PC-9 (cell line): ENCODE measurements at regions not wholly inside any gene's neighbourhood (a gene's known extent, or its start where the extent isn't known, plus 50 kb on each side); places are given as distances from the start of the nearest gene placed in this dataset.

ENCODE experiments used
- BruUV-seq: library from RNA; stranded (reverse); fragments of 400-500 nt; replicated peaks from 2 replicates; lab custom pipeline; 2021; lab: Mats Ljungman, UMichigan
- CTCF ChIA-PET: fragments of 300-600 bp; sonication (Branson Sonifier 250); formaldehyde crosslinking; loops from one replicate; lab custom pipeline; 2022; ENCODE audit warnings: antibody characterized with exemption; lab: Charles Lee
- POLR2A ChIA-PET: fragments of 300-600 bp; sonication (Branson Sonifier 250); formaldehyde crosslinking; loops from one replicate; lab custom pipeline; 2022; ENCODE audit warnings: antibody characterized with exemption; ENCODE audit not compliant: unreplicated experiment; lab: Charles Lee
- DNase-seq, 2 experiments: peaks; one replicate each; pipeline versions ENCODE4 v3.0.0 to v3.0.0-alpha.2; 2015 to 2022; ENCODE audit warnings: mixed read lengths in 1 of 2
- H2AFZ ChIP-seq: fragments of 200-600 bp; sonication (generic); 2 replicates; pipeline ENCODE4 v1.8.1; 2017; ENCODE audit warnings: antibody characterized with exemption
- H3F3A ChIP-seq: fragments of 200-600 bp; sonication (generic); 2 replicates; pipeline ENCODE4 v1.8.1; 2017; ENCODE audit warnings: antibody characterized with exemption, mild to moderate bottlenecking, low read depth; ENCODE audit not compliant: insufficient read depth
- H3K27ac ChIP-seq: fragments of 200-600 bp; sonication (generic); 2 replicates; pipeline ENCODE4 v1.6.1; 2016; ENCODE audit warnings: mixed run types
- H3K27me3 ChIP-seq: fragments of 200-600 bp; sonication (generic); 2 replicates; pipeline ENCODE4 v1.6.1; 2016; ENCODE audit warnings: low read depth, mixed run types; ENCODE audit not compliant: insufficient read depth
- H3K36me3 ChIP-seq: fragments of 200-600 bp; sonication (generic); 2 replicates; pipeline ENCODE4 v1.6.1; 2016; ENCODE audit warnings: low read depth, mixed run types
- H3K4me1 ChIP-seq: fragments of 200-600 bp; sonication (generic); replicated peaks from 2 replicates; pipeline ENCODE4 v1.6.1; 2016; ENCODE audit warnings: mixed run types; ENCODE audit not compliant: insufficient read depth
- H3K4me2 ChIP-seq: fragments of 200-600 bp; sonication (generic); 2 replicates; pipeline ENCODE4 v1.6.1; 2017; ENCODE audit warnings: mixed run types
- H3K4me3 ChIP-seq: fragments of 200-600 bp; sonication (generic); 2 replicates; pipeline ENCODE4 v1.6.1; 2016; ENCODE audit warnings: mixed run types
- H3K79me2 ChIP-seq: fragments of 200-600 bp; sonication (generic); 2 replicates; pipeline ENCODE4 v1.6.1; 2017; ENCODE audit warnings: low read depth, mixed run types
- H3K9me2 ChIP-seq: fragments of 200-600 bp; sonication (generic); 2 replicates; pipeline ENCODE4 v1.8.1; 2017; ENCODE audit warnings: mild to moderate bottlenecking; ENCODE audit not compliant: insufficient read depth
- H3K9me3 ChIP-seq: fragments of 200-600 bp; sonication (generic); 2 replicates; pipeline ENCODE4 v1.8.1; 2016; ENCODE audit warnings: low read depth; ENCODE audit not compliant: insufficient read depth
- H4K20me1 ChIP-seq: fragments of 200-600 bp; sonication (generic); 2 replicates; pipeline ENCODE4 v1.8.1; 2017; ENCODE audit not compliant: insufficient read depth
- EZH2 ChIP-seq: fragments of 200-600 bp; sonication (generic); IDR thresholded peaks from 2 replicates; pipeline ENCODE4 v1.8.0; 2017; ENCODE audit warnings: antibody characterized with exemption, low read depth
- intact Hi-C: fragments of 100-400 bp; cut with micrococcal nuclease; formaldehyde crosslinking; loops from one replicate; pipeline ENCODE4 v1.10.0; 2022; ENCODE audit not compliant: unreplicated experiment
- TF ChIP-seq, protein P1 (sequence below): fragments of 200-600 bp; sonication (generic); conservative IDR thresholded peaks from 2 replicates; pipeline ENCODE4 v1.6.1; 2017; ENCODE audit warnings: mixed run types, antibody characterized with exemption, mild to moderate bottlenecking, moderate library complexity

- Histone ChIP-seq H4K20me1 (no peaks in the 10 kb centered on the region), H3K4me2 (no peak overlapping the region), H3K9me3 (no peaks in the 10 kb centered on the region), H2AFZ (no peak overlapping the region; the same call in 1 of the 2 replicates), H3K79me2 (no peaks in the 10 kb centered on the region), H3K36me3 (no peaks in the 10 kb centered on the region), H3K4me1 (no peaks in the 10 kb centered on the region), H3F3A (no peaks in the 10 kb centered on the region), H3K27me3 (no peaks in the 10 kb centered on the region), H3K27ac (no peak overlapping the region), H3K4me3 (no peak overlapping the region), H3K9me2 (no peaks in the 10 kb centered on the region)
- CTCF ChIA-PET: interaction anchor here (0.5 kb wide), 1 partner anchor 942 kb away, joined by 3 read pairs; a partner anchor contains a TSS
- DNase-seq: no peak
- no TSS peak for BruUV-seq
- POLR2A ChIA-PET: no interaction called here
- intact Hi-C loops: no loop called here
- TF ChIP-seq, protein P1, sequence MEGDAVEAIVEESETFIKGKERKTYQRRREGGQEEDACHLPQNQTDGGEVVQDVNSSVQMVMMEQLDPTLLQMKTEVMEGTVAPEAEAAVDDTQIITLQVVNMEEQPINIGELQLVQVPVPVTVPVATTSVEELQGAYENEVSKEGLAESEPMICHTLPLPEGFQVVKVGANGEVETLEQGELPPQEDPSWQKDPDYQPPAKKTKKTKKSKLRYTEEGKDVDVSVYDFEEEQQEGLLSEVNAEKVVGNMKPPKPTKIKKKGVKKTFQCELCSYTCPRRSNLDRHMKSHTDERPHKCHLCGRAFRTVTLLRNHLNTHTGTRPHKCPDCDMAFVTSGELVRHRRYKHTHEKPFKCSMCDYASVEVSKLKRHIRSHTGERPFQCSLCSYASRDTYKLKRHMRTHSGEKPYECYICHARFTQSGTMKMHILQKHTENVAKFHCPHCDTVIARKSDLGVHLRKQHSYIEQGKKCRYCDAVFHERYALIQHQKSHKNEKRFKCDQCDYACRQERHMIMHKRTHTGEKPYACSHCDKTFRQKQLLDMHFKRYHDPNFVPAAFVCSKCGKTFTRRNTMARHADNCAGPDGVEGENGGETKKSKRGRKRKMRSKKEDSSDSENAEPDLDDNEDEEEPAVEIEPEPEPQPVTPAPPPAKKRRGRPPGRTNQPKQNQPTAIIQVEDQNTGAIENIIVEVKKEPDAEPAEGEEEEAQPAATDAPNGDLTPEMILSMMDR: no peak
- no peak for TF ChIP-seq EZH2
Measured at GRCh38 chr6:27066381-27066780, 181.1 kb upstream of the PRSS16 start.

DNA sequence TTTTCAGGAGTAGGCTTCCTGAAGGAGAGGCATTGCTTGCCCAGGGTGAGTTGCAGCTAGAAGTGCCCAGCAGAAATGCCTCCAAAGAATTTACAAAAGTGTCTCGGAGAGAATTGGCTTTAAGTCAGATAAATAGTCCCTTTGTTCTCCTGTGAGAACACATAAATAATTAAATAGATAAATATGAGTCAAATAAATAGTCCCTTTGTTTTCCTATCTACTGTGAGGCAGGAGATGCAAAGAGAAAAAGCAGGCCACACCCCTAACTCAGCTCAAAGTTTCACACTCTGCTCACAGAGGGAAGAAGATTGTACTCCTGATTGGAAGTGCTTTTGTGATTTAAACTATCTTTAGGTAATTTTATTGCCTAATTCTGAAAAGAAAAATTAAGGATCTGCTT, 180.7 kb upstream of the PRSS16 start:
- H3K4me1 ChIP-seq: no peaks in the 10 kb centered on the region
- no TSS peak for BruUV-seq
- CTCF ChIA-PET: no interaction called here

DNA sequence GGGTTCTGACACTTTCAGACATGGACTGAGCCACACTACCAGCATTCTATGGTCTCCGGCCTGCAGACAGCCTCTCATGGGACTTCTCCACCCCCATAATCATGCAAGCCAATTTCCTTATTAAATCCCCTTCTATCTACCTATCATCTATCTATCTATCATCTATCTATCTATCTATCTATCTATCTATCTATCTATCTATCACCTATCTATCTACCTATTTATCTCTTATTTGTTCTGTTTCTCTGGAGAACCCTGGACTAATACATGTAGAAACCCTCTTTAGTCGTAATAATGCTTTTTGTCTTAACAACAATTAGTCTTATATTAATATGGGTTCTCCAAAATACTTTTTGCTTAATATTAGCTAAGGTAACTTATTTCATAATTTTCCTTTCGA, 174.1 kb upstream of the PRSS16 start:
- H3K79me2 ChIP-seq: no peaks in the 10 kb centered on the region
- no peaks in the 10 kb centered on the region for H3K27me3 ChIP-seq
- H3K4me3 ChIP-seq: no peak overlapping the region
- H2AFZ ChIP-seq: no peak overlapping the region
- DNase-seq: no peak
- H3F3A ChIP-seq: no peaks in the 10 kb centered on the region
- H3K36me3 ChIP-seq: no peaks in the 10 kb centered on the region
- TF ChIP-seq EZH2: no peak
- H3K4me2 ChIP-seq: no peak overlapping the region
- BruUV-seq: no TSS peak
- no peaks in the 10 kb centered on the region for H4K20me1 ChIP-seq
- intact Hi-C loops: no loop called here
- H3K4me1 ChIP-seq: 0 out of 2 replicates have a peak, but pooled peaks cover 1% of the 10 kb centered on the region
- H3K9me2 ChIP-seq: no peaks in the 10 kb centered on the region
- H3K9me3 ChIP-seq: no peaks in the 10 kb centered on the region
- ChIA-PET CTCF (no interaction called here), POLR2A (interaction anchor here (0.6 kb wide), 1 partner anchor 771 kb away, joined by 7 read pairs; no protein-coding TSS in a partner anchor)
- H3K27ac ChIP-seq: no peak overlapping the region

More for the DNA sequence above, 180.7 kb upstream of the PRSS16 start:
- no peak overlapping the region for H2AFZ ChIP-seq
- no peak overlapping the region for H3K27ac ChIP-seq
- intact Hi-C loops: no loop called here
- DNase-seq: no peak
- no peak overlapping the region for H3K4me2 ChIP-seq
- no peak for TF ChIP-seq EZH2
- TF ChIP-seq, protein P1: no peak
- no peak overlapping the region for H3K4me3 ChIP-seq
- no peaks in the 10 kb centered on the region for H3K9me2 ChIP-seq
- POLR2A ChIA-PET: no interaction called here
- H3K79me2 ChIP-seq: no peaks in the 10 kb centered on the region
- no peaks in the 10 kb centered on the region for H3K27me3 ChIP-seq
- H3K36me3 ChIP-seq: no peaks in the 10 kb centered on the region
- no peaks in the 10 kb centered on the region for H4K20me1 ChIP-seq
- H3F3A ChIP-seq: no peaks in the 10 kb centered on the region
- H3K9me3 ChIP-seq: no peaks in the 10 kb centered on the region

GRCh38 chr6:27076116-27076515, 171.4 kb upstream of the PRSS16 start:
- H3K27me3 ChIP-seq: no peaks in the 10 kb centered on the region
- no peaks in the 10 kb centered on the region for H3K79me2 ChIP-seq
- H3K4me3 ChIP-seq: no peak overlapping the region
- ChIA-PET CTCF (no interaction called here), POLR2A (no interaction called here)
- TF ChIP-seq EZH2: no peak
- TF ChIP-seq, protein P1: no peak
- H3K9me2 ChIP-seq: no peaks in the 10 kb centered on the region
- no peak overlapping the region for H3K27ac ChIP-seq
- no peak overlapping the region for H3K4me2 ChIP-seq
- H3K9me3 ChIP-seq: no peaks in the 10 kb centered on the region
- H3F3A ChIP-seq: no peaks in the 10 kb centered on the region
- intact Hi-C loops: loop anchor here (5.0 kb wide), 1 partner anchor 899 kb away; no protein-coding TSS in a partner anchor
- no peaks in the 10 kb centered on the region for H3K36me3 ChIP-seq
- BruUV-seq: no TSS peak
- H4K20me1 ChIP-seq: no peaks in the 10 kb centered on the region
- DNase-seq: no peak
- H2AFZ ChIP-seq: no peak overlapping the region
- H3K4me1 ChIP-seq: 0 out of 2 replicates have a peak, but pooled peaks cover 3% of the 10 kb centered on the region
